Retinal pigment epithelial cell (primary cell): ENCODE measurements at regions not wholly inside any gene's neighbourhood (a gene's known extent, or its start where the extent isn't known, plus 50 kb on each side); places are given as distances from the start of the nearest gene placed in this dataset.

Experiments used
- DNase-seq: peaks from one replicate; pipeline ENCODE4 v3.0.0-alpha.2; 2010; ENCODE audit warnings: low read depth
- H3K4me3 ChIP-seq: 2 replicates; pipeline ENCODE4 v1.5.1; 2011; ENCODE audit warnings: mild to moderate bottlenecking, low read length, control low read depth, moderate library complexity
- TF ChIP-seq, protein P1 (sequence below): conservative IDR thresholded peaks from 2 replicates; pipeline ENCODE4 v1.5.1; 2011; ENCODE audit warnings: low read depth, low read length, control low read depth, inconsistent platforms

DNA sequence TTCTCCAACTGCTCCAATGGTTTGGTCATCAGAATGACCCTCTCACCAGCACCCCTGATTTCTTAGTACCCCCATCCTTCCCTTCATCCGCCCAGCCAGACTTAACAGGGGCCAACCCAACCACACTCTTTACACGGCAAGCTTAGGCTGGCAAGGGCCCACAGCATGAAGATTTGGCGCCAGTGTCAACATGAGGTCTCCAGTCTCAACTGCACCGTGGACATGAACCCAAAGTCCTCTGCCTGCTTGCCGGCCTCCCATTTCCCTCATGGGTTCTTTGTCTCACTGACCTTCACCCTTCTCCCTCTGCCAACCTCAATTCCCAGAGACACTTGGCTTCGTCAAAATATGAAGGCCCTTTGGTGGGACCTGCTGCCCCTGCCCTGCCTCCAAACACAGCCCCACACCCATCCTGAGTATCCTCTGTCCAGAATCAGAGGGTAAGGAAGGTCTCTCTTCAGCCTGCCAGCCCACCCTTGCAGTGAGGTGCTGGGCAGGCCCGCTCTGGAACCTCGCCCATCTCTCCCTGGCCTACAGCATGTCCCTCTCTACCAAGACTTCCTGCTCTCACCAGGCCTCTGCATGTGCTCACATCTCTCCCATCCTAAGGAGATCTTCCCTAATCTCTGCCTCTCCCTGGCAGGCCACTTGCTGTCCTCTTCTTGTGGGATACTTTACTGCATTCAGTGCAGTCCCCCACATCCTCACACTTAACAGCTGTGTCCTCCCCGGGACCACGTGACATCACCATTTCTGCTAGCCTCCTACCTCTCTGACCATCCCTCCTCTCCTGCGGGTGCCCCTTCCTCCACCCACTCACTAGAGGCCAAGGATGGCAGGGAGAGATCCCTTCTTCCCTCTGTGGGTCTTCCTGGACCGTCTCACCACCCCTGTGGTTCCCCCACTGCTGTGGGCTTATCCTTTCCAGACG lies 91.7 kb upstream of the ZMIZ1 start:
- DNase-seq: no peak
- TF ChIP-seq, protein P1, sequence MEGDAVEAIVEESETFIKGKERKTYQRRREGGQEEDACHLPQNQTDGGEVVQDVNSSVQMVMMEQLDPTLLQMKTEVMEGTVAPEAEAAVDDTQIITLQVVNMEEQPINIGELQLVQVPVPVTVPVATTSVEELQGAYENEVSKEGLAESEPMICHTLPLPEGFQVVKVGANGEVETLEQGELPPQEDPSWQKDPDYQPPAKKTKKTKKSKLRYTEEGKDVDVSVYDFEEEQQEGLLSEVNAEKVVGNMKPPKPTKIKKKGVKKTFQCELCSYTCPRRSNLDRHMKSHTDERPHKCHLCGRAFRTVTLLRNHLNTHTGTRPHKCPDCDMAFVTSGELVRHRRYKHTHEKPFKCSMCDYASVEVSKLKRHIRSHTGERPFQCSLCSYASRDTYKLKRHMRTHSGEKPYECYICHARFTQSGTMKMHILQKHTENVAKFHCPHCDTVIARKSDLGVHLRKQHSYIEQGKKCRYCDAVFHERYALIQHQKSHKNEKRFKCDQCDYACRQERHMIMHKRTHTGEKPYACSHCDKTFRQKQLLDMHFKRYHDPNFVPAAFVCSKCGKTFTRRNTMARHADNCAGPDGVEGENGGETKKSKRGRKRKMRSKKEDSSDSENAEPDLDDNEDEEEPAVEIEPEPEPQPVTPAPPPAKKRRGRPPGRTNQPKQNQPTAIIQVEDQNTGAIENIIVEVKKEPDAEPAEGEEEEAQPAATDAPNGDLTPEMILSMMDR: no peak
- H3K4me3 ChIP-seq: no peak overlapping the region

DNA sequence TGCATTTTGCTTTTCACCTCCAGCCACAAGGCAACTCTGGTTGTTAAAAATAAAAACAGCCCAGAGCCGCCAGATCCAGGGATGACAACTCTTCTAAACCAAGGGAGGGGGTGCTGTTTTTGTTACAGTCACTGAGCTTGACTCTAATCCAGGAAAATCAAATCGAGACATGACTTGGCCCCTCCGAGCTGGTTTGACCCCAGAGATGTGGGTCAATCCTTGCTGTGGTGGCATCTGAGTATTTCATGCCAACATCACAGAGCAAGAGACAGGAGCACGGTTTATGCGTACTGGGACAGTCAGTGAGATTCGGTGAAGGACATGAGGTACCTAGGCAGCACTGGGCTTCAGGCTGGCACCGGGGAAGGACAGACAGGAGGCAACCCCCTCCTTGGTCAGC lies 88.8 kb upstream of the ZMIZ1 start:
- DNase-seq: no peak
- no peak overlapping the region for H3K4me3 ChIP-seq
- TF ChIP-seq, protein P1: no peak

DNA sequence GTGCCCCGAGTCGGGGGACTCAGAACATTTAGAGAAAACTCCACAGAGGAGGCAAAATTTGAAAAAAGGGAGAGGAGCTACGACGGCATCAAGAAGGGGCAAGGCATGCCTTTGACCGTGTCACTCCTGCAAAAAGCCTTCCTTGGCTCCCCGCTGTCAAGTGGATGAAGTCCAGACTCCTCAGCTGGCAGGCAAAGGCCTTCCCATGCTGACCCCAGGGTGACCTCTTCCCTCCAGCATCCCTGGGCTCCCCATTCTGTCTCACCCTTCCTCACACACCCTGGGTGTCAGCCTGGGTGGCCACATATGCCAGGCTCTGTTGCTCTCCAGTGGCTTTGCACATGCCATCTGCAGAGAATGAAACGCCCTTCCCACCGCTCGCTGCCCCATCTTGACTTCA lies 88.4 kb upstream of the ZMIZ1 start:
- TF ChIP-seq, protein P1: no peak
- no peak overlapping the region for H3K4me3 ChIP-seq
- no peak for DNase-seq

DNA sequence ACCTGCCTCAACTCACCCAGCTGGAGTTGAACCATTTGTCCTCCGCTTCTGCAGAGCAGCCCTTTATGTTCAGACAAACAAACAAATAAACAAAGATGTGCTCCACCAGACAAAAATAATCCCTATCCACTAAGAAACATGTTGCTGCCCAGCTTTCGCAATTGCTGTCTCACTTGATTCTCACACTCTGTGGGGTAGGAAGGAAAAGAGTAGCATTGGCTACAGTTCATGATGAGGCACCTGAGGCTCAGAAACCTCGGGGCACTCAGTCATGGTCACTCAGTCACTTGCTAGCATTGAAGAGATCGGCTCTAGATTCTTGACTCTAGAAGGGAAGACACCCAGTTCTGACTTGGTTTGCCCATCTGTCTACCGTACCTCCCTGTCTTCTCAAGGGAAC lies 88.0 kb upstream of the ZMIZ1 start:
- no peak for DNase-seq
- no peak overlapping the region for H3K4me3 ChIP-seq
- TF ChIP-seq, protein P1: no peak

DNA sequence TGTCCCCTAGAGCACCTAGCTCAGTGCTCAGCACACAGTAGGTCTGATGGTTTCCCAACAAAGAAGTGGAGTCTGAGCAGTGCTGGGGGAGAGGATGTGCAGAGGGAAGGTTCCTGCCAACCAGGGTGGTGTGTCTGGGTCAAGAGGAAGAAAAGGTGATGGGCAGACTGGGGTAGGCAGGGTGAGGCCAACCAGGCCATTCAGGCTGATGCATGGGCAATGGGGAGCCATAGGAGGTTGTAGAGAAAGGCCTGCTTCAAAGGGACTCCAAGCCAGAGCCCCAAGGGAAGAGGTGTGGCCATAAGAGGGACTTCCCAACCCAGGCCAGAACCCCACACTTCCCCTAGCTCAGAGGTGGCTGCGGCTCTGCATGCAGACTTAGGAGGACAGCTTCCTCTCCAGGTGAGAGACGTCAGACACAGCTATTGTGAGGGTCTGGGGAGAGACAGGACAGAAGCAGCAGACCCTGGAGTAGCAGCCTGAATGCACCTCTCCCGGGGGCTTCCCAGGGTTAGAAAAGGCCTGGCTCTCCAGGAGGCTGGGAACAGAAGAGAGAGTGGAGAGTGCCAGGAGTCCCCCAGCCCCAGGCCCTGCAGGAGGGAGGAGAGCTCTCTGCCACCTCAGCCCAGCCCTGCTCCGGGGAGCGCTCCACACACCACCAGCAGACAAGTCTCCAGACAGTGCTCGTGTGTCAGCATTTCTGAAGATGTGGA lies 87.4 kb upstream of the ZMIZ1 start:
- no peak overlapping the region for H3K4me3 ChIP-seq
- DNase-seq: no peak
- TF ChIP-seq, protein P1: no peak

DNA sequence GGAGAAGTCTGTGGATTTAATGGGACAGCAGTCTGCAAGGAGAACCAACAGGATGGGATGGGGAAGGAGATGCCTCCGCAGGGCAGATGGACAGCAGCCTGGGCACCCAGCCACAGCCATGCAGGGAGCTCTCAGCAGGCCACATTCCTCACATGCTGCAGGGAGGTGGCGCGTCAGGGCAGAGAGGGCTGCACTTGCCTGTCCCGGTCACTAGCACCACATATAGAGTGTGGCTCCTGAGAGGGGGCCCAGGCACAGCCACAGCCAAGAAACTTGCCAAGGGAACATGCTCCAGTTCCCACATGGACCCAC lies 86.8 kb upstream of the ZMIZ1 start:
- TF ChIP-seq, protein P1: peak; percentile 0
- no peak overlapping the region for H3K4me3 ChIP-seq
- no peak for DNase-seq
